ENCODE measurements at regions not wholly inside any gene's neighbourhood (a gene's known extent, or its start where the extent isn't known, plus 50 kb on each side); places are given as distances from the start of the nearest gene placed in this dataset.
"Not testable (repeated sequence)": the region's sequence is repeated elsewhere in the genome, so short reads cannot be mapped to it uniquely, and the experiment has no call there.

DNA sequence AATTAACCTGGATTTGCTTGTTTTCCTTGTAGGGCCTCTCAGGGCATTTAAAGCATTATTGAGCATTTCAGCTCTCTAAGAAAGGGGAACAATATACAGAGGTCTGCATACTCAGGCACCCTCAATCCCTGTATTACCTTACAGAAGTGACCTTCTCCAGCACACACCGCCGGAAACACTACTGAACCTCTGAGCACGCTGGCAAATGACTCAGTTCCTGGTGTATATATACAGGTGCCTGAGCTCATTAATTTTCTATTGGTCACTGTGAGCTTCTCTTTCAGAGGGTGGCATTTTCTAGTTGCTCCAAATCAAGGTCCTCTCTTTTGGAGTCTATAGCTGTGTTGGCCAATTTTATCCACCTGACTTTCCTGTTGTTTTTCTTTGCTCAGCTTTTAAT, 85.2 kb upstream of the COPS8 start (continued):
- TF ChIP-seq, protein P1, sequence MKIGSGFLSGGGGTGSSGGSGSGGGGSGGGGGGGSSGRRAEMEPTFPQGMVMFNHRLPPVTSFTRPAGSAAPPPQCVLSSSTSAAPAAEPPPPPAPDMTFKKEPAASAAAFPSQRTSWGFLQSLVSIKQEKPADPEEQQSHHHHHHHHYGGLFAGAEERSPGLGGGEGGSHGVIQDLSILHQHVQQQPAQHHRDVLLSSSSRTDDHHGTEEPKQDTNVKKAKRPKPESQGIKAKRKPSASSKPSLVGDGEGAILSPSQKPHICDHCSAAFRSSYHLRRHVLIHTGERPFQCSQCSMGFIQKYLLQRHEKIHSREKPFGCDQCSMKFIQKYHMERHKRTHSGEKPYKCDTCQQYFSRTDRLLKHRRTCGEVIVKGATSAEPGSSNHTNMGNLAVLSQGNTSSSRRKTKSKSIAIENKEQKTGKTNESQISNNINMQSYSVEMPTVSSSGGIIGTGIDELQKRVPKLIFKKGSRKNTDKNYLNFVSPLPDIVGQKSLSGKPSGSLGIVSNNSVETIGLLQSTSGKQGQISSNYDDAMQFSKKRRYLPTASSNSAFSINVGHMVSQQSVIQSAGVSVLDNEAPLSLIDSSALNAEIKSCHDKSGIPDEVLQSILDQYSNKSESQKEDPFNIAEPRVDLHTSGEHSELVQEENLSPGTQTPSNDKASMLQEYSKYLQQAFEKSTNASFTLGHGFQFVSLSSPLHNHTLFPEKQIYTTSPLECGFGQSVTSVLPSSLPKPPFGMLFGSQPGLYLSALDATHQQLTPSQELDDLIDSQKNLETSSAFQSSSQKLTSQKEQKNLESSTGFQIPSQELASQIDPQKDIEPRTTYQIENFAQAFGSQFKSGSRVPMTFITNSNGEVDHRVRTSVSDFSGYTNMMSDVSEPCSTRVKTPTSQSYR (CRISPR knock-in tag; IDR thresholded peaks at IDR 0.05): no peak
- TF ChIP-seq, protein P2, sequence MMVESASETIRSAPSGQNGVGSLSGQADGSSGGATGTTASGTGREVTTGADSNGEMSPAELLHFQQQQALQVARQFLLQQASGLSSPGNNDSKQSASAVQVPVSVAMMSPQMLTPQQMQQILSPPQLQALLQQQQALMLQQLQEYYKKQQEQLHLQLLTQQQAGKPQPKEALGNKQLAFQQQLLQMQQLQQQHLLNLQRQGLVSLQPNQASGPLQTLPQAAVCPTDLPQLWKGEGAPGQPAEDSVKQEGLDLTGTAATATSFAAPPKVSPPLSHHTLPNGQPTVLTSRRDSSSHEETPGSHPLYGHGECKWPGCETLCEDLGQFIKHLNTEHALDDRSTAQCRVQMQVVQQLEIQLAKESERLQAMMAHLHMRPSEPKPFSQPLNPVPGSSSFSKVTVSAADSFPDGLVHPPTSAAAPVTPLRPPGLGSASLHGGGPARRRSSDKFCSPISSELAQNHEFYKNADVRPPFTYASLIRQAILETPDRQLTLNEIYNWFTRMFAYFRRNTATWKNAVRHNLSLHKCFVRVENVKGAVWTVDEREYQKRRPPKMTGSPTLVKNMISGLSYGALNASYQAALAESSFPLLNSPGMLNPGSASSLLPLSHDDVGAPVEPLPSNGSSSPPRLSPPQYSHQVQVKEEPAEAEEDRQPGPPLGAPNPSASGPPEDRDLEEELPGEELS (CRISPR knock-in tag; IDR thresholded peaks at IDR 0.05): no peak
- TF ChIP-seq SMAD4 (CRISPR knock-in tag; IDR thresholded peaks at IDR 0.05): no peak
- TF ChIP-seq IRF1 (CRISPR knock-in tag; IDR thresholded peaks at IDR 0.05): no peak
- no peak for TF ChIP-seq E2F4 (CRISPR knock-in tag; IDR thresholded peaks at IDR 0.05; ENCODE audit: borderline replicate concordance, low read depth)
- no peak for TF ChIP-seq JAZF1 (CRISPR knock-in tag; IDR thresholded peaks at IDR 0.05)
- no peak for TF ChIP-seq RELA (CRISPR knock-in tag; IDR thresholded peaks at IDR 0.05; ENCODE audit: borderline replicate concordance)
- no peak for TF ChIP-seq ZNF512 (CRISPR knock-in tag; IDR thresholded peaks at IDR 0.05; ENCODE audit: borderline replicate concordance)

- POLR2A ChIA-PET: interaction anchor here (0.7 kb wide), 2 partner anchors 15 to 588 kb away, joined by 4 to 8 read pairs; no protein-coding TSS in a partner anchor
- H3K36me3 Mint-ChIP-seq: peaks cover 11% of the 10 kb centered on the region
- H3K4me1 Mint-ChIP-seq: not testable (repeated sequence)
Observed at GRCh38 chr2:237005341-237005740, 80.3 kb upstream of the COPS8 start.

DNA sequence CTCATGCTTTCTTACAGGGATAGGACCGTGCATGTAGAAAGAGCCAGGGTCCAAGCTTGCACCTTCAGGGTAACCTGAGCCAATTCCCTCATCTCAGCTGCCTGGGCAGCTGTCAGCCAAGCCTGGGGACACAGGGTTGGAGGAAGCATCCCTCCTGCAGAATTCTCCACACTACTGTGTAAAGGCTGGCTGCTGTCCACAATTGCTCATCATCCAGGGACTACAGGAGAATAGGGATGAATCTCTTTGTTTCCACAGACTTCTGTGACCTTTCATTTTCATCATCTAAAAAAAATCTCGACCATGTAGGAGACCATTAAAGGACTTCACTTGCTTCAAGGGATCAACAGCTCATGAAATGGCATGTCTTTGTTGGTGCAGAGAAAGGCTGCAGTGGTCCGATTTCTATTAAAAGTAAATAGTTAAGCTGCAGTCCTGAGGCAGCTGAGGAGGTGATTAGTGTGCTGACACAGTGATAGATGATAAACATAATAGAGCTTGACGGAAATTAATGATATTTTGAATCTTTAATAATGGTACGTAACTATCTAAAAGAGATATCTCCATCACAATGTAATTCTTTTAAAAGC, 74.4 kb upstream of the COPS8 start:
- Mint-ChIP-seq H3K4me1 (no peaks in the 10 kb centered on the region), H3K36me3 (no peaks in the 10 kb centered on the region), H3K4me3 (no peak overlapping the region), H3K9me3 (peaks cover 4% of the 10 kb centered on the region), H3K27ac (no peak overlapping the region), H3K27me3 (ENCODE audit: low read depth) (peaks cover 3% of the 10 kb centered on the region; the same call in 1 of the 2 replicates)
- ATAC-seq (no peak), DNase-seq (ENCODE audit: low spot score) (no peak)
- ChIA-PET POLR2A (no interaction called here), CTCF (interaction anchor here (1.4 kb wide), 1 partner anchor 449 kb away, joined by 3 read pairs; no protein-coding TSS in a partner anchor)
- TF ChIP-seq ATF6 (CRISPR knock-in tag; IDR thresholded peaks at IDR 0.05): no peak
- no peak for TF ChIP-seq E2F4 (CRISPR knock-in tag; IDR thresholded peaks at IDR 0.05; ENCODE audit: borderline replicate concordance, low read depth)
- TF ChIP-seq NFATC4 (CRISPR knock-in tag; IDR thresholded peaks at IDR 0.05): no peak
- TF ChIP-seq NR3C1 (CRISPR knock-in tag; conservative IDR thresholded peaks at IDR 0.05; ENCODE audit: low read depth): no peak
- TF ChIP-seq, protein P3, sequence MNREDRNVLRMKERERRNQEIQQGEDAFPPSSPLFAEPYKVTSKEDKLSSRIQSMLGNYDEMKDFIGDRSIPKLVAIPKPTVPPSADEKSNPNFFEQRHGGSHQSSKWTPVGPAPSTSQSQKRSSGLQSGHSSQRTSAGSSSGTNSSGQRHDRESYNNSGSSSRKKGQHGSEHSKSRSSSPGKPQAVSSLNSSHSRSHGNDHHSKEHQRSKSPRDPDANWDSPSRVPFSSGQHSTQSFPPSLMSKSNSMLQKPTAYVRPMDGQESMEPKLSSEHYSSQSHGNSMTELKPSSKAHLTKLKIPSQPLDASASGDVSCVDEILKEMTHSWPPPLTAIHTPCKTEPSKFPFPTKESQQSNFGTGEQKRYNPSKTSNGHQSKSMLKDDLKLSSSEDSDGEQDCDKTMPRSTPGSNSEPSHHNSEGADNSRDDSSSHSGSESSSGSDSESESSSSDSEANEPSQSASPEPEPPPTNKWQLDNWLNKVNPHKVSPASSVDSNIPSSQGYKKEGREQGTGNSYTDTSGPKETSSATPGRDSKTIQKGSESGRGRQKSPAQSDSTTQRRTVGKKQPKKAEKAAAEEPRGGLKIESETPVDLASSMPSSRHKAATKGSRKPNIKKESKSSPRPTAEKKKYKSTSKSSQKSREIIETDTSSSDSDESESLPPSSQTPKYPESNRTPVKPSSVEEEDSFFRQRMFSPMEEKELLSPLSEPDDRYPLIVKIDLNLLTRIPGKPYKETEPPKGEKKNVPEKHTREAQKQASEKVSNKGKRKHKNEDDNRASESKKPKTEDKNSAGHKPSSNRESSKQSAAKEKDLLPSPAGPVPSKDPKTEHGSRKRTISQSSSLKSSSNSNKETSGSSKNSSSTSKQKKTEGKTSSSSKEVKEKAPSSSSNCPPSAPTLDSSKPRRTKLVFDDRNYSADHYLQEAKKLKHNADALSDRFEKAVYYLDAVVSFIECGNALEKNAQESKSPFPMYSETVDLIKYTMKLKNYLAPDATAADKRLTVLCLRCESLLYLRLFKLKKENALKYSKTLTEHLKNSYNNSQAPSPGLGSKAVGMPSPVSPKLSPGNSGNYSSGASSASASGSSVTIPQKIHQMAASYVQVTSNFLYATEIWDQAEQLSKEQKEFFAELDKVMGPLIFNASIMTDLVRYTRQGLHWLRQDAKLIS (CRISPR knock-in tag; IDR thresholded peaks at IDR 0.05; ENCODE audit: borderline replicate concordance): no peak
- TF ChIP-seq, protein P4, sequence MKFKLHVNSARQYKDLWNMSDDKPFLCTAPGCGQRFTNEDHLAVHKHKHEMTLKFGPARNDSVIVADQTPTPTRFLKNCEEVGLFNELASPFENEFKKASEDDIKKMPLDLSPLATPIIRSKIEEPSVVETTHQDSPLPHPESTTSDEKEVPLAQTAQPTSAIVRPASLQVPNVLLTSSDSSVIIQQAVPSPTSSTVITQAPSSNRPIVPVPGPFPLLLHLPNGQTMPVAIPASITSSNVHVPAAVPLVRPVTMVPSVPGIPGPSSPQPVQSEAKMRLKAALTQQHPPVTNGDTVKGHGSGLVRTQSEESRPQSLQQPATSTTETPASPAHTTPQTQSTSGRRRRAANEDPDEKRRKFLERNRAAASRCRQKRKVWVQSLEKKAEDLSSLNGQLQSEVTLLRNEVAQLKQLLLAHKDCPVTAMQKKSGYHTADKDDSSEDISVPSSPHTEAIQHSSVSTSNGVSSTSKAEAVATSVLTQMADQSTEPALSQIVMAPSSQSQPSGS (CRISPR knock-in tag; IDR thresholded peaks at IDR 0.05; ENCODE audit: borderline replicate concordance, low read depth): no peak

More at GRCh38 chr2:237005341-237005740, 80.3 kb upstream of the COPS8 start:
- H3K27me3 Mint-ChIP-seq (ENCODE audit: low read depth); CTCF ChIA-PET; DNase-seq (ENCODE audit: low spot score); ATAC-seq; H3K4me3 Mint-ChIP-seq; H3K27ac Mint-ChIP-seq: not testable (repeated sequence)
- H3K9me3 Mint-ChIP-seq: peaks cover 13% of the 10 kb centered on the region
